Mammary epithelial cell (primary cell): ENCODE measurements at regions not wholly inside any gene's neighbourhood (a gene's known extent, or its start where the extent isn't known, plus 50 kb on each side); places are given as distances from the start of the nearest gene placed in this dataset.

ENCODE experiments used
- EZH2 ChIP-seq: IDR thresholded peaks from 2 replicates; pipeline ENCODE4 v1.6.1; 2012; ENCODE audit warnings: low read length, inconsistent platforms, borderline replicate concordance
- TF ChIP-seq, protein P1 (sequence below), 2 donors: IDR thresholded peaks in 1 of 2; conservative IDR thresholded peaks in 1 of 2; 2 replicates each; pipeline ENCODE4 v1.5.1; 2011 to 2012; ENCODE audit warnings: inconsistent platforms in 2 of 2, low read length in 2 of 2, mild to moderate bottlenecking in 2 of 2, control low read depth in 1 of 2, low read depth in 1 of 2; ENCODE audit not compliant: insufficient read depth in 1 of 2; ENCODE audit errors: extremely low read depth in 1 of 2

GRCh38 chr14:59127437-59127732 lies 61.1 kb upstream of the DAAM1 start:
- TF ChIP-seq, protein P1, sequence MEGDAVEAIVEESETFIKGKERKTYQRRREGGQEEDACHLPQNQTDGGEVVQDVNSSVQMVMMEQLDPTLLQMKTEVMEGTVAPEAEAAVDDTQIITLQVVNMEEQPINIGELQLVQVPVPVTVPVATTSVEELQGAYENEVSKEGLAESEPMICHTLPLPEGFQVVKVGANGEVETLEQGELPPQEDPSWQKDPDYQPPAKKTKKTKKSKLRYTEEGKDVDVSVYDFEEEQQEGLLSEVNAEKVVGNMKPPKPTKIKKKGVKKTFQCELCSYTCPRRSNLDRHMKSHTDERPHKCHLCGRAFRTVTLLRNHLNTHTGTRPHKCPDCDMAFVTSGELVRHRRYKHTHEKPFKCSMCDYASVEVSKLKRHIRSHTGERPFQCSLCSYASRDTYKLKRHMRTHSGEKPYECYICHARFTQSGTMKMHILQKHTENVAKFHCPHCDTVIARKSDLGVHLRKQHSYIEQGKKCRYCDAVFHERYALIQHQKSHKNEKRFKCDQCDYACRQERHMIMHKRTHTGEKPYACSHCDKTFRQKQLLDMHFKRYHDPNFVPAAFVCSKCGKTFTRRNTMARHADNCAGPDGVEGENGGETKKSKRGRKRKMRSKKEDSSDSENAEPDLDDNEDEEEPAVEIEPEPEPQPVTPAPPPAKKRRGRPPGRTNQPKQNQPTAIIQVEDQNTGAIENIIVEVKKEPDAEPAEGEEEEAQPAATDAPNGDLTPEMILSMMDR (conservative IDR thresholded peaks at IDR 0.05 in 1 of 2, IDR thresholded peaks at IDR 0.05 in 1 of 2; ENCODE audit: extremely low read depth in 1 of 2, insufficient read depth in 1 of 2, low read depth in 1 of 2, low read length in 2 of 2), result no peak
- no peak for TF ChIP-seq EZH2
